ENCODE measurements at regions not wholly inside any gene's neighbourhood (a gene's known extent, or its start where the extent isn't known, plus 50 kb on each side); places are given as distances from the start of the nearest gene placed in this dataset.

- TF ChIP-seq CTCF (IDR thresholded peaks at IDR 0.05; ENCODE audit: insufficient read depth, missing control alignments) = no peak
- DNase-seq (ENCODE audit: insufficient read length, low spot score) = no peak
- no peak for FAIRE-seq
Measured at GRCh38 chr4:156635051-156635450, 336.5 kb downstream of the PDGFC start.

- no peak for TF ChIP-seq CTCF (IDR thresholded peaks at IDR 0.05; ENCODE audit: insufficient read depth, missing control alignments)
- FAIRE-seq = no peak
Measured at GRCh38 chr4:156634612-156635011, 337.0 kb downstream of the PDGFC start.

GRCh38 chr4:156633847-156634246, 337.8 kb downstream of the PDGFC start:
- DNase-seq (ENCODE audit: insufficient read length, low spot score) = no peak
- TF ChIP-seq CTCF (IDR thresholded peaks at IDR 0.05; ENCODE audit: insufficient read depth, missing control alignments) = no peak
- no peak for FAIRE-seq

More at GRCh38 chr4:156634612-156635011, 337.0 kb downstream of the PDGFC start:
- DNase-seq (ENCODE audit: insufficient read length, low spot score) = no peak

- DNase-seq (ENCODE audit: insufficient read length, low spot score) = no peak
- FAIRE-seq = no peak
- no peak for TF ChIP-seq CTCF (IDR thresholded peaks at IDR 0.05; ENCODE audit: insufficient read depth, missing control alignments)
Measured at GRCh38 chr4:156628858-156629257, 342.7 kb downstream of the PDGFC start.

GRCh38 chr4:156623376-156623775, 348.2 kb downstream of the PDGFC start:
- no peak for FAIRE-seq
- TF ChIP-seq CTCF (IDR thresholded peaks at IDR 0.05; ENCODE audit: insufficient read depth, missing control alignments) = no peak
- no peak for DNase-seq (ENCODE audit: insufficient read length, low spot score)

- DNase-seq (ENCODE audit: insufficient read length, low spot score) (no peak), FAIRE-seq (no peak)
- no peak for TF ChIP-seq CTCF (IDR thresholded peaks at IDR 0.05; ENCODE audit: insufficient read depth, missing control alignments)
Measured at GRCh38 chr4:156620786-156621185, 350.8 kb downstream of the PDGFC start.

- no peak for FAIRE-seq
- no peak for TF ChIP-seq CTCF (IDR thresholded peaks at IDR 0.05; ENCODE audit: insufficient read depth, missing control alignments)
- DNase-seq (ENCODE audit: insufficient read length, low spot score) = no peak
Measured at GRCh38 chr4:156619154-156619934, 352.3 kb downstream of the PDGFC start.
